Hematopoietic multipotent progenitor cell treated with erythropoietin and hydrocortisone succinate and interleukin-3 and kit ligand, for 8 days (in vitro differentiated cells): ENCODE measurements at regions not wholly inside any gene's neighbourhood (a gene's known extent, or its start where the extent isn't known, plus 50 kb on each side); places are given as distances from the start of the nearest gene placed in this dataset.

Source experiments
- DNase-seq: peaks from one replicate; pipeline ENCODE4 v3.0.0-alpha.2; 2015

GRCh38 chr17:17417718-17418181 lies 59.0 kb upstream of the MED9 start:
- DNase-seq: peak; percentile 98

- no peak for DNase-seq
These were observed 57.6 kb upstream of the MED9 start for GRCh38 chr17:17419166-17419565.

GRCh38 chr17:17419631-17420030 lies 57.2 kb upstream of the MED9 start:
- peak; percentile 31 for DNase-seq

- no peak for DNase-seq
These were observed 56.7 kb upstream of the MED9 start for GRCh38 chr17:17420082-17420481.

- DNase-seq: no peak
These were observed 56.1 kb upstream of the MED9 start for GRCh38 chr17:17420561-17421269.

- no peak for DNase-seq
These were observed 55.2 kb upstream of the MED9 start for GRCh38 chr17:17421346-17422216.

GRCh38 chr17:17422217-17422610 lies 54.6 kb upstream of the MED9 start:
- no peak for DNase-seq

- no peak for DNase-seq
These were observed 54.2 kb upstream of the MED9 start for GRCh38 chr17:17422641-17423040.

GRCh38 chr17:17423656-17424055 lies 53.1 kb upstream of the MED9 start:
- no peak for DNase-seq

GRCh38 chr17:17424552-17424951 lies 52.2 kb upstream of the MED9 start:
- DNase-seq: no peak

GRCh38 chr17:17425005-17425404 lies 51.8 kb upstream of the MED9 start:
- no peak for DNase-seq

- no peak for DNase-seq
These were observed 51.2 kb upstream of the MED9 start for GRCh38 chr17:17425591-17425990.

- DNase-seq: no peak
These were observed 50.6 kb upstream of the MED9 start for GRCh38 chr17:17426184-17426583.
